Large intestine (tissue), 3 donors: ENCODE measurements at regions not wholly inside any gene's neighbourhood (a gene's known extent, or its start where the extent isn't known, plus 50 kb on each side); places are given as distances from the start of the nearest gene placed in this dataset.

ENCODE experiments used
- DNase-seq, 2 donors: peaks; one replicate each; pipeline versions ENCODE4 v3.0.0 to v3.0.0-alpha.2; 2013
- H3K27ac ChIP-seq: one replicate; pipeline ENCODE4 v1.5.1; 2013; ENCODE audit warnings: low read length
- H3K27me3 ChIP-seq: 2 replicates; pipeline ENCODE4 v1.6.1; 2013; ENCODE audit warnings: low read length; ENCODE audit not compliant: control insufficient read depth, insufficient read depth
- H3K36me3 ChIP-seq: 2 replicates; pipeline ENCODE4 v1.6.1; 2013; ENCODE audit warnings: low read length; ENCODE audit not compliant: control insufficient read depth, insufficient read depth
- H3K4me1 ChIP-seq: one replicate; pipeline ENCODE4 v1.6.1; 2013; ENCODE audit warnings: low read length; ENCODE audit not compliant: control insufficient read depth, insufficient read depth
- H3K4me3 ChIP-seq: one replicate; pipeline ENCODE4 v1.5.1; 2013; ENCODE audit warnings: low read length
- H3K9me3 ChIP-seq: one replicate; pipeline ENCODE4 v1.6.1; 2013; ENCODE audit warnings: mild to moderate bottlenecking, low read depth, low read length, moderate library complexity; ENCODE audit not compliant: control insufficient read depth
- WGBS: methylation state at CpG from one replicate; pipeline ENCODE4 v1.1.5; 2013; ENCODE audit warnings: low lambda C conversion rate; ENCODE audit not compliant: insufficient coverage; 5-methylcytosine and 5-hydroxymethylcytosine counted together

GRCh38 chr1:34470401-34470800, 284.4 kb upstream of the GJB5 start:
- peaks cover 4% of the 10 kb centered on the region for H3K27me3 ChIP-seq
- no peak overlapping the region for H3K27ac ChIP-seq
- no peaks in the 10 kb centered on the region for H3K9me3 ChIP-seq
- H3K36me3 ChIP-seq: no peaks in the 10 kb centered on the region
- H3K4me3 ChIP-seq: no peak overlapping the region
- no peak for DNase-seq
- H3K4me1 ChIP-seq: no peaks in the 10 kb centered on the region
- WGBS: no CpG with 5 or more reads among the region's 6 CpGs

GRCh38 chr1:34474566-34474965, 280.3 kb upstream of the GJB5 start:
- Histone ChIP-seq H3K9me3 (no peaks in the 10 kb centered on the region), H3K27me3 (no peaks in the 10 kb centered on the region), H3K36me3 (no peaks in the 10 kb centered on the region), H3K4me3 (no peak overlapping the region), H3K4me1 (no peaks in the 10 kb centered on the region), H3K27ac (no peak overlapping the region)
- no peak for DNase-seq
- 91% methylated on average over 1 of the region's 5 CpGs for WGBS

GRCh38 chr1:34476371-34476770, 278.5 kb upstream of the GJB5 start:
- Histone ChIP-seq H3K4me1 (no peaks in the 10 kb centered on the region), H3K36me3 (no peaks in the 10 kb centered on the region), H3K9me3 (no peaks in the 10 kb centered on the region), H3K4me3 (no peak overlapping the region), H3K27me3 (no peaks in the 10 kb centered on the region), H3K27ac (no peak overlapping the region)
- no peak for DNase-seq
- WGBS: no CpG with 5 or more reads among the region's 3 CpGs

GRCh38 chr1:34477632-34478141, 277.2 kb upstream of the GJB5 start:
- 100% methylated on average over 1 of the region's 2 CpGs for WGBS
- Histone ChIP-seq H3K36me3 (no peaks in the 10 kb centered on the region), H3K4me1 (no peaks in the 10 kb centered on the region), H3K27me3 (no peaks in the 10 kb centered on the region), H3K9me3 (no peaks in the 10 kb centered on the region), H3K27ac (no peak overlapping the region), H3K4me3 (no peak overlapping the region)
- no peak for DNase-seq

- no peak overlapping the region for H3K27ac ChIP-seq
- WGBS: no CpG with 5 or more reads among the region's 3 CpGs
- H3K27me3 ChIP-seq: no peaks in the 10 kb centered on the region
- H3K9me3 ChIP-seq: no peaks in the 10 kb centered on the region
- H3K36me3 ChIP-seq: no peaks in the 10 kb centered on the region
- no peak for DNase-seq
- H3K4me1 ChIP-seq: no peaks in the 10 kb centered on the region
- no peak overlapping the region for H3K4me3 ChIP-seq
These were observed 276.3 kb upstream of the GJB5 start for GRCh38 chr1:34478515-34479076.

GRCh38 chr1:34479731-34480130, 275.1 kb upstream of the GJB5 start:
- no peak overlapping the region for H3K27ac ChIP-seq
- no CpG with 5 or more reads among the region's 5 CpGs for WGBS
- H3K4me3 ChIP-seq: no peak overlapping the region
- H3K36me3 ChIP-seq: no peaks in the 10 kb centered on the region
- H3K9me3 ChIP-seq: no peaks in the 10 kb centered on the region
- no peaks in the 10 kb centered on the region for H3K27me3 ChIP-seq
- DNase-seq: no peak
- H3K4me1 ChIP-seq: no peaks in the 10 kb centered on the region

GRCh38 chr1:34488080-34488708, 266.7 kb upstream of the GJB5 start:
- DNase-seq: no peak
- Histone ChIP-seq H3K36me3 (no peaks in the 10 kb centered on the region), H3K27me3 (no peaks in the 10 kb centered on the region), H3K4me3 (no peak overlapping the region), H3K9me3 (peaks cover 2% of the 10 kb centered on the region), H3K4me1 (no peaks in the 10 kb centered on the region), H3K27ac (no peak overlapping the region)

GRCh38 chr1:34500451-34500850, 254.4 kb upstream of the GJB5 start:
- no peaks in the 10 kb centered on the region for H3K4me1 ChIP-seq

GRCh38 chr1:34511802-34512201, 243.0 kb upstream of the GJB5 start:
- H3K36me3 ChIP-seq: no peaks in the 10 kb centered on the region
- H3K27ac ChIP-seq: no peak overlapping the region
- H3K4me1 ChIP-seq: no peaks in the 10 kb centered on the region
- H3K9me3 ChIP-seq: no peaks in the 10 kb centered on the region
- DNase-seq: no peak
- no peaks in the 10 kb centered on the region for H3K27me3 ChIP-seq
- H3K4me3 ChIP-seq: no peak overlapping the region

More at GRCh38 chr1:34500451-34500850, 254.4 kb upstream of the GJB5 start:
- WGBS: no CpG with 5 or more reads among the region's 6 CpGs
- no peak for DNase-seq
- no peak overlapping the region for H3K27ac ChIP-seq
- H3K27me3 ChIP-seq: no peaks in the 10 kb centered on the region
- H3K4me3 ChIP-seq: no peak overlapping the region
- no peaks in the 10 kb centered on the region for H3K36me3 ChIP-seq
- no peaks in the 10 kb centered on the region for H3K9me3 ChIP-seq

GRCh38 chr1:34518146-34518699, 236.6 kb upstream of the GJB5 start:
- no peaks in the 10 kb centered on the region for H3K36me3 ChIP-seq
- H3K27ac ChIP-seq: no peak overlapping the region
- H3K4me1 ChIP-seq: no peaks in the 10 kb centered on the region
- H3K9me3 ChIP-seq: no peaks in the 10 kb centered on the region
- no peak overlapping the region for H3K4me3 ChIP-seq
- H3K27me3 ChIP-seq: no peaks in the 10 kb centered on the region
- 43% methylated on average over 1 of the region's 4 CpGs for WGBS
- peak in 1 of 2 donors; percentile 2 for DNase-seq

- Histone ChIP-seq H3K4me1 (no peaks in the 10 kb centered on the region), H3K27ac (no peak overlapping the region), H3K4me3 (no peak overlapping the region), H3K36me3 (no peaks in the 10 kb centered on the region), H3K27me3 (no peaks in the 10 kb centered on the region), H3K9me3 (no peaks in the 10 kb centered on the region)
- DNase-seq: no peak
- no CpG with 5 or more reads among the region's 4 CpGs for WGBS
These were observed 234.7 kb upstream of the GJB5 start for GRCh38 chr1:34520111-34520510.
